GM12878 (cell line): ENCODE measurements at regions not wholly inside any gene's neighbourhood (a gene's known extent, or its start where the extent isn't known, plus 50 kb on each side); places are given as distances from the start of the nearest gene placed in this dataset.

Source experiments
- ATAC-seq: fragments of 200-7000 bp; cut with Tn5 transposase; 3 replicates; pipeline ENCODE4 v1.9.1; 2020; ENCODE audit warnings: mild to moderate bottlenecking, moderate library complexity
- BruUV-seq: library from RNA; stranded (reverse); fragments of 400-500 nt; replicated peaks from 2 replicates; lab custom pipeline; 2021; lab: Mats Ljungman, UMichigan
- CTCF ChIA-PET: fragments of 300-600 bp; sonication (Branson Sonifier 250); formaldehyde crosslinking; extraction: SDS; loops from one replicate; lab custom pipeline; 2021; ENCODE audit warnings: inconsistent platforms; lab: Yijun Ruan, JAX
- POLR2A ChIA-PET: fragments of 350-600 bp; formaldehyde crosslinking; extraction: SDS; loops from one replicate; lab custom pipeline; 2021; ENCODE audit warnings: inconsistent platforms; lab: Charles Lee
- RAD21 ChIA-PET: fragments of 300-600 bp; sonication (Branson Sonifier 250); formaldehyde crosslinking; loops from one replicate; lab custom pipeline; 2023; ENCODE audit warnings: antibody characterized with exemption; ENCODE audit not compliant: unreplicated experiment; lab: Charles Lee
- SMC1A ChIA-PET: fragments of 300-600 bp; sonication (Branson Sonifier 250); formaldehyde crosslinking; loops from one replicate; lab custom pipeline; 2023; ENCODE audit not compliant: unreplicated experiment, uncharacterized antibody; lab: Charles Lee
- DNase-seq: peaks from one replicate; pipeline ENCODE4 v3.0.0-alpha.2; 2011; ENCODE audit warnings: low read depth, low spot score
- FAIRE-seq: peaks from 3 replicates; lab custom pipeline; 2011; peaks lifted over from hg19 to GRCh38; lab: Jason Lieb, UNC
- H2AFZ ChIP-seq: 2 replicates; pipeline ENCODE4 v1.6.0; 2011; ENCODE audit warnings: low read depth, low read length, control low read depth; ENCODE audit not compliant: control insufficient read depth
- H3K27ac ChIP-seq: 2 replicates; pipeline ENCODE4 v1.5.1; 2011; ENCODE audit warnings: control low read depth; ENCODE audit not compliant: control insufficient read depth, insufficient read depth
- H3K27me3 ChIP-seq, 2 experiments: replicated peaks in 1 of 2; 2 replicates each; pipeline versions ENCODE4 v1.6.0 to v1.6.1; 2011; ENCODE audit warnings: low read length in 1 of 2; ENCODE audit not compliant: control insufficient read depth in 2 of 2, insufficient read depth in 2 of 2
- H3K36me3 ChIP-seq, 2 experiments: 2 replicates each; pipeline ENCODE4 v1.5.1; 2011; ENCODE audit warnings: low read length in 1 of 2; ENCODE audit not compliant: control insufficient read depth in 2 of 2, insufficient read depth in 2 of 2
- H3K4me1 ChIP-seq: 2 replicates; pipeline ENCODE4 v1.6.1; 2011; ENCODE audit warnings: mild to moderate bottlenecking, low read length, moderate library complexity, mixed read lengths; ENCODE audit not compliant: control insufficient read depth, insufficient read depth
- H3K4me2 ChIP-seq: 2 replicates; pipeline ENCODE4 v1.6.0; 2011; ENCODE audit warnings: control low read depth; ENCODE audit not compliant: control insufficient read depth, insufficient read depth
- H3K4me3 ChIP-seq: fragments of 200-600 bp; sonication (generic); 2 replicates; pipeline ENCODE4 v1.5.1; 2016
- H3K79me2 ChIP-seq: 2 replicates; pipeline ENCODE4 v1.6.0; 2011; ENCODE audit warnings: low read length; ENCODE audit not compliant: control insufficient read depth, insufficient read depth
- H3K9ac ChIP-seq: 2 replicates; pipeline ENCODE4 v1.8.0; 2011; ENCODE audit warnings: low read length, control low read depth, mixed read lengths; ENCODE audit not compliant: control insufficient read depth, insufficient read depth
- H3K9me3 ChIP-seq: replicated peaks from 3 replicates; pipeline ENCODE4 v1.5.1; 2011; ENCODE audit warnings: mild to moderate bottlenecking, low read length; ENCODE audit not compliant: control insufficient read depth, insufficient read depth
- H4K20me1 ChIP-seq: 2 replicates; pipeline ENCODE4 v1.6.0; 2011; ENCODE audit not compliant: control insufficient read depth, insufficient read depth
- E2F4 ChIP-seq: IDR thresholded peaks from 2 replicates; pipeline ENCODE4 v1.6.1; 2012; ENCODE audit warnings: low read depth, low read length, improper control_type of control experiment
- IKZF2 ChIP-seq, 2 experiments: fragments of 450-650 bp; IDR thresholded peaks; 2 replicates each; pipeline ENCODE4 v1.6.1; 2017; ENCODE audit warnings: mild to moderate bottlenecking in 2 of 2, moderate library complexity in 2 of 2
- LARP7 ChIP-seq: fragments of 450-650 bp; IDR thresholded peaks from 2 replicates; pipeline ENCODE4 v1.6.1; 2017; ENCODE audit warnings: mild to moderate bottlenecking
- NFXL1 ChIP-seq: fragments of 450-650 bp; IDR thresholded peaks from 2 replicates; pipeline ENCODE4 v1.6.1; 2017; ENCODE audit warnings: antibody characterized with exemption, mild to moderate bottlenecking, borderline replicate concordance
- TCF7 ChIP-seq: IDR thresholded peaks from 2 replicates; pipeline ENCODE4 v1.6.1; 2014; ENCODE audit warnings: antibody characterized with exemption, borderline replicate concordance
- WGBS: methylation state at CpG from one replicate; pipeline ENCODE4 v1.1.6; 2016; ENCODE audit warnings: low lambda C conversion rate; ENCODE audit not compliant: insufficient replicate concordance, insufficient coverage; ENCODE audit errors: missing lambda C conversion rate; 5-methylcytosine and 5-hydroxymethylcytosine counted together
- in situ Hi-C: fragments of 300-500 bp; cut with MboI; formaldehyde crosslinking; loops from 9 replicates; pipeline ENCODE4 v1.14.3; 2018; ENCODE audit warnings: mixed read lengths
- intact Hi-C: fragments of 100-400 bp; cut with micrococcal nuclease; formaldehyde crosslinking; loops from one replicate; pipeline ENCODE4 v1.14.2; 2022; ENCODE audit not compliant: unreplicated experiment
- TF ChIP-seq, protein P1 (sequence below): fragments of 450-650 bp; formaldehyde crosslinking; IDR thresholded peaks from 2 replicates; pipeline ENCODE4 v1.4.0; 2020; ENCODE audit warnings: mild to moderate bottlenecking, moderate library complexity
- TF ChIP-seq, protein P2 (sequence below): fragments of 450-650 bp; IDR thresholded peaks from 2 replicates; pipeline ENCODE4 v1.6.1; 2017; ENCODE audit warnings: antibody characterized with exemption, mild to moderate bottlenecking, moderate library complexity

DNA sequence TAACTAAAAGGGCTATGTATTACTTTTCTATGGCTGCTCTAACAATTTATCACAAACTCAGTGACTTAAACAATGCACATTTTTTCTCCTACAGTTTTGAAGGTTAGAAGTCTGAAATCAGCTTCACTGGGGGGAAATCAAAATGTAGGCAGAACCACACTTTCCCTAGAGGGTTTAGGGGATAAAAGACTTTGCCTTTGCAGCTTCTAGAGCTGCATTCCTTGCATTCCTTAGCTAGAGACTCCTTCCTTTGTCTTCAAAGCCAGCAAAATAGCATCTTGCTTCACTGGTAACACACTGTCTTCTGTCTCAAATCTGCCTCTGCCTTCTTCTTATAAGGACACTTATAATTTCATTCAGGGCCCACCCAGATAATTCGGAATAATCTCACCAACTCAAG is 152.4 kb upstream of the SPIN4 start (continued):
- TF ChIP-seq, protein P1, sequence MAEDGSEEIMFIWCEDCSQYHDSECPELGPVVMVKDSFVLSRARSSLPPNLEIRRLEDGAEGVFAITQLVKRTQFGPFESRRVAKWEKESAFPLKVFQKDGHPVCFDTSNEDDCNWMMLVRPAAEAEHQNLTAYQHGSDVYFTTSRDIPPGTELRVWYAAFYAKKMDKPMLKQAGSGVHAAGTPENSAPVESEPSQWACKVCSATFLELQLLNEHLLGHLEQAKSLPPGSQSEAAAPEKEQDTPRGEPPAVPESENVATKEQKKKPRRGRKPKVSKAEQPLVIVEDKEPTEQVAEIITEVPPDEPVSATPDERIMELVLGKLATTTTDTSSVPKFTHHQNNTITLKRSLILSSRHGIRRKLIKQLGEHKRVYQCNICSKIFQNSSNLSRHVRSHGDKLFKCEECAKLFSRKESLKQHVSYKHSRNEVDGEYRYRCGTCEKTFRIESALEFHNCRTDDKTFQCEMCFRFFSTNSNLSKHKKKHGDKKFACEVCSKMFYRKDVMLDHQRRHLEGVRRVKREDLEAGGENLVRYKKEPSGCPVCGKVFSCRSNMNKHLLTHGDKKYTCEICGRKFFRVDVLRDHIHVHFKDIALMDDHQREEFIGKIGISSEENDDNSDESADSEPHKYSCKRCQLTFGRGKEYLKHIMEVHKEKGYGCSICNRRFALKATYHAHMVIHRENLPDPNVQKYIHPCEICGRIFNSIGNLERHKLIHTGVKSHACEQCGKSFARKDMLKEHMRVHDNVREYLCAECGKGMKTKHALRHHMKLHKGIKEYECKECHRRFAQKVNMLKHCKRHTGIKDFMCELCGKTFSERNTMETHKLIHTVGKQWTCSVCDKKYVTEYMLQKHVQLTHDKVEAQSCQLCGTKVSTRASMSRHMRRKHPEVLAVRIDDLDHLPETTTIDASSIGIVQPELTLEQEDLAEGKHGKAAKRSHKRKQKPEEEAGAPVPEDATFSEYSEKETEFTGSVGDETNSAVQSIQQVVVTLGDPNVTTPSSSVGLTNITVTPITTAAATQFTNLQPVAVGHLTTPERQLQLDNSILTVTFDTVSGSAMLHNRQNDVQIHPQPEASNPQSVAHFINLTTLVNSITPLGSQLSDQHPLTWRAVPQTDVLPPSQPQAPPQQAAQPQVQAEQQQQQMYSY, result no peak
- TF ChIP-seq TCF7, result no peak
- TF ChIP-seq E2F4, result no peak
- no peak for TF ChIP-seq NFXL1

DNA sequence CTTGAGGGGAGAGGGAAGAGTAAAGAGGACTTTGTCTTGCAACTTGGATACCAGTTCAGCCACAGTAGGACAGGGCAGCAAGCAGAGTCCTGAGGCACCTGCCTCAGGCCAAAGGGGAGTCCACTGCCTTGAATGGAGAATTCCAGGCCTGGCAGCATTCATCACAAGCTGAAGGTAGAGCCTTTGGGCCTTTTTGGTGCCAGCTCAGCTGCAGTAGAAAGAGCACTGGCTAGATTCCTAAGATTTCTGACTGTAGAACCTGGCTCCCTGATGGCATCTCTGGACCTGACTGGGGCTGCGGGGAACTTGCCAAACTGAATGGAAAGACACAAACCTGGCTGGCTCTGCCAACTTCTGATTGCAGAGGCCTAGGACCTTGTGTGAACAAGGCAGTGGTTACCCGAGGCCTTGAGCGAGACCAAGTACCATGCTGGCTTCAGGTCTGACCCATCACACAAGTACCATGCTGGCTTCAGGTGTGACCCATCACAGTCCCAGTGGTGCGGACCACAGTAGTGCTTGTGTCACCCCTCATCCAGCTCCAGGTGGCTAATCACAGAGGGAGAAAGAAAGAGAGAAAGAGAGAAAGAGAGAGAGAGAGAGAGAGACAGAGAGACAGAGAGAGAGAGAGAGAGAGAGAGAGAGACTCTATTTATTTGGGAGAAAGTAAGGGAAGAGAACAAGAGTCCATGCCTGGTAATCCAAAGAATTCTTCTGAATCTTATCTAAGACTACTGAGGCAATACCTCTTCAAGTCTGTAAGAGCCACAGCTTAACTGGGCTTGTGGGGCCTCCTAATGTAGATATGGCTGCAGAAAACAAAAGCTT is 137.6 kb upstream of the SPIN4 start:
- no peak for ATAC-seq
- POLR2A ChIA-PET, result no interaction called here

More for the DNA sequence above, 137.6 kb upstream of the SPIN4 start:
- H4K20me1 ChIP-seq, result no peaks in the 10 kb centered on the region
- H3K79me2 ChIP-seq, result no peaks in the 10 kb centered on the region
- DNase-seq, result no peak
- CTCF ChIA-PET, result interaction anchor here (0.5 kb wide), 1 partner anchor 72 kb away, joined by 5 read pairs; no protein-coding TSS in a partner anchor
- no peaks in the 10 kb centered on the region for H3K36me3 ChIP-seq
- SMC1A ChIA-PET, result interaction anchor here (0.7 kb wide), 1 partner anchor 9 kb away, joined by 3 read pairs; no protein-coding TSS in a partner anchor
- 59% methylated on average over 4 of the region's 4 CpGs for WGBS
- in situ Hi-C loops (no loop called here), intact Hi-C loops (loop anchor here (10.0 kb wide), 1 partner anchor 64 kb away; no protein-coding TSS in a partner anchor)
- RAD21 ChIA-PET, result interaction anchor here (0.6 kb wide), 1 partner anchor 17 kb away, joined by 3 read pairs; no protein-coding TSS in a partner anchor
- no peak overlapping the region for H2AFZ ChIP-seq
- no peak overlapping the region for H3K9ac ChIP-seq
- H3K27ac ChIP-seq, result no peak overlapping the region
- H3K4me1 ChIP-seq, result no peaks in the 10 kb centered on the region
- no TSS peak for BruUV-seq
- no peak overlapping the region for H3K4me3 ChIP-seq
- H3K9me3 ChIP-seq, result no peaks in the 10 kb centered on the region
- TF ChIP-seq IKZF2 (IDR thresholded peaks at IDR 0.05), result no peak
- TF ChIP-seq LARP7, result no peak
- TF ChIP-seq, protein P2, sequence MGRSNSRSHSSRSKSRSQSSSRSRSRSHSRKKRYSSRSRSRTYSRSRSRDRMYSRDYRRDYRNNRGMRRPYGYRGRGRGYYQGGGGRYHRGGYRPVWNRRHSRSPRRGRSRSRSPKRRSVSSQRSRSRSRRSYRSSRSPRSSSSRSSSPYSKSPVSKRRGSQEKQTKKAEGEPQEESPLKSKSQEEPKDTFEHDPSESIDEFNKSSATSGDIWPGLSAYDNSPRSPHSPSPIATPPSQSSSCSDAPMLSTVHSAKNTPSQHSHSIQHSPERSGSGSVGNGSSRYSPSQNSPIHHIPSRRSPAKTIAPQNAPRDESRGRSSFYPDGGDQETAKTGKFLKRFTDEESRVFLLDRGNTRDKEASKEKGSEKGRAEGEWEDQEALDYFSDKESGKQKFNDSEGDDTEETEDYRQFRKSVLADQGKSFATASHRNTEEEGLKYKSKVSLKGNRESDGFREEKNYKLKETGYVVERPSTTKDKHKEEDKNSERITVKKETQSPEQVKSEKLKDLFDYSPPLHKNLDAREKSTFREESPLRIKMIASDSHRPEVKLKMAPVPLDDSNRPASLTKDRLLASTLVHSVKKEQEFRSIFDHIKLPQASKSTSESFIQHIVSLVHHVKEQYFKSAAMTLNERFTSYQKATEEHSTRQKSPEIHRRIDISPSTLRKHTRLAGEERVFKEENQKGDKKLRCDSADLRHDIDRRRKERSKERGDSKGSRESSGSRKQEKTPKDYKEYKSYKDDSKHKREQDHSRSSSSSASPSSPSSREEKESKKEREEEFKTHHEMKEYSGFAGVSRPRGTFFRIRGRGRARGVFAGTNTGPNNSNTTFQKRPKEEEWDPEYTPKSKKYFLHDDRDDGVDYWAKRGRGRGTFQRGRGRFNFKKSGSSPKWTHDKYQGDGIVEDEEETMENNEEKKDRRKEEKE, result no peak
- H3K4me2 ChIP-seq, result no peak overlapping the region
- no peaks in the 10 kb centered on the region for H3K27me3 ChIP-seq
- FAIRE-seq, result no peak
